WI38 (cell line): ENCODE measurements at regions not wholly inside any gene's neighbourhood (a gene's known extent, or its start where the extent isn't known, plus 50 kb on each side); places are given as distances from the start of the nearest gene placed in this dataset.

Experiments used
- H3K4me3 ChIP-seq: 2 replicates; pipeline ENCODE4 v1.5.1; 2011; ENCODE audit warnings: low read depth, mild to moderate bottlenecking, control low read depth, low read length
- CTCF ChIP-seq: IDR thresholded peaks from 2 replicates; pipeline ENCODE4 v1.5.1; 2012; ENCODE audit warnings: low read depth, mild to moderate bottlenecking, control low read depth, low read length

GRCh38 chr19:24000656-24001055, 86.0 kb downstream of the ZNF726 start:
- TF ChIP-seq CTCF, result no peak
- H3K4me3 ChIP-seq, result no peak overlapping the region

GRCh38 chr19:24002256-24002945, 84.6 kb upstream of the ZNF254 start:
- TF ChIP-seq CTCF, result no peak
- H3K4me3 ChIP-seq, result no peak overlapping the region

GRCh38 chr19:24003537-24003936, 83.5 kb upstream of the ZNF254 start:
- no peak for TF ChIP-seq CTCF
- H3K4me3 ChIP-seq, result no peak overlapping the region

GRCh38 chr19:24004166-24004565, 82.8 kb upstream of the ZNF254 start:
- TF ChIP-seq CTCF, result no peak
- no peak overlapping the region for H3K4me3 ChIP-seq

GRCh38 chr19:24029941-24030636, 56.9 kb upstream of the ZNF254 start:
- no peak for TF ChIP-seq CTCF
- H3K4me3 ChIP-seq, result no peak overlapping the region

- H3K4me3 ChIP-seq, result no peak overlapping the region; the same call in 1 of the 2 replicates
- no peak for TF ChIP-seq CTCF
Observed at GRCh38 chr19:24032651-24033050, 54.3 kb upstream of the ZNF254 start.

- no peak for TF ChIP-seq CTCF
- H3K4me3 ChIP-seq, result peak overlapping the region; percentile 82
Observed at GRCh38 chr19:24033301-24033962, 53.6 kb upstream of the ZNF254 start.
